Renal cortical epithelial cell (primary cell): ENCODE measurements at regions not wholly inside any gene's neighbourhood (a gene's known extent, or its start where the extent isn't known, plus 50 kb on each side); places are given as distances from the start of the nearest gene placed in this dataset.

ENCODE experiments used
- DNase-seq: peaks from one replicate; pipeline ENCODE4 v3.0.0-alpha.2; 2011; ENCODE audit warnings: low read depth

- no peak for DNase-seq
Observed at GRCh38 chr5:125826214-125826613, 597.0 kb upstream of the GRAMD2B start.

- no peak for DNase-seq
Observed at GRCh38 chr5:125829349-125829748, 593.9 kb upstream of the GRAMD2B start.

GRCh38 chr5:125833398-125833797 lies 589.8 kb upstream of the GRAMD2B start:
- no peak for DNase-seq

GRCh38 chr5:125834438-125835115 lies 588.6 kb upstream of the GRAMD2B start:
- no peak for DNase-seq

- DNase-seq, result peak; percentile 57
Observed at GRCh38 chr5:125835293-125836172, 587.7 kb upstream of the GRAMD2B start.

GRCh38 chr5:125836256-125836655 lies 587.0 kb upstream of the GRAMD2B start:
- DNase-seq, result no peak

GRCh38 chr5:125837866-125838265 lies 585.3 kb upstream of the GRAMD2B start:
- DNase-seq, result no peak

- DNase-seq, result peak; percentile 65
Observed at GRCh38 chr5:125847561-125847960, 575.6 kb upstream of the GRAMD2B start.

GRCh38 chr5:125848751-125849150 lies 574.5 kb upstream of the GRAMD2B start:
- DNase-seq, result peak; percentile 81

- no peak for DNase-seq
Observed at GRCh38 chr5:125856949-125857348, 566.3 kb upstream of the GRAMD2B start.

- DNase-seq, result no peak
Observed at GRCh38 chr5:125863579-125863978, 559.6 kb upstream of the GRAMD2B start.

- DNase-seq, result peak; percentile 13
Observed at GRCh38 chr5:125865166-125865815, 557.9 kb upstream of the GRAMD2B start.

- DNase-seq, result peak; percentile 20
Observed at GRCh38 chr5:125868036-125868435, 555.2 kb upstream of the GRAMD2B start.

GRCh38 chr5:125870256-125870655 lies 553.0 kb upstream of the GRAMD2B start:
- no peak for DNase-seq

- no peak for DNase-seq
Observed at GRCh38 chr5:125874057-125874456, 549.2 kb upstream of the GRAMD2B start.

- no peak for DNase-seq
Observed at GRCh38 chr5:125874717-125875116, 548.5 kb upstream of the GRAMD2B start.

GRCh38 chr5:125877248-125877647 lies 546.0 kb upstream of the GRAMD2B start:
- no peak for DNase-seq

- DNase-seq, result no peak
Observed at GRCh38 chr5:125882061-125882460, 541.1 kb upstream of the GRAMD2B start.

- DNase-seq, result no peak
Observed at GRCh38 chr5:125883223-125883622, 540.0 kb upstream of the GRAMD2B start.

GRCh38 chr5:125888358-125888757 lies 534.9 kb upstream of the GRAMD2B start:
- no peak for DNase-seq

GRCh38 chr5:125890511-125890931 lies 532.7 kb upstream of the GRAMD2B start:
- DNase-seq, result no peak

- DNase-seq, result no peak
Observed at GRCh38 chr5:125891061-125891725, 532.0 kb upstream of the GRAMD2B start.
